HCT116 (cell line): ENCODE measurements at regions not wholly inside any gene's neighbourhood (a gene's known extent, or its start where the extent isn't known, plus 50 kb on each side); places are given as distances from the start of the nearest gene placed in this dataset.

Experiments used
- CEBPB ChIP-seq: IDR thresholded peaks from 2 replicates; pipeline ENCODE4 v1.6.1; 2012; ENCODE audit warnings: low read depth
- CTCF ChIP-seq, 3 experiments: fragments of 200-600 bp in 1 of 3; sonication (generic) in 1 of 3; IDR thresholded peaks in 2 of 3; conservative IDR thresholded peaks in 1 of 3; 2 replicates each; pipeline ENCODE4 v1.5.1; 2012 to 2017; ENCODE audit warnings: low read depth in 2 of 3, low read length in 2 of 3, antibody characterized with exemption in 1 of 3, borderline replicate concordance in 1 of 3, control low read depth in 1 of 3, mild to moderate bottlenecking in 1 of 3, mixed read lengths in 1 of 3, mixed run types in 1 of 3, moderate library complexity in 1 of 3; ENCODE audit not compliant: insufficient read depth in 1 of 3
- EZH2 ChIP-seq: fragments of 200-600 bp; sonication (generic); IDR thresholded peaks from 2 replicates; pipeline ENCODE4 v1.6.1; 2017; ENCODE audit warnings: antibody characterized with exemption, mixed run types
- EZH2phosphoT487 ChIP-seq: fragments of 200-600 bp; IDR thresholded peaks from 2 replicates; pipeline ENCODE4 v1.6.1; 2018; ENCODE audit warnings: antibody characterized with exemption, borderline replicate concordance
- POLR2A ChIP-seq: IDR thresholded peaks from 2 replicates; pipeline ENCODE4 v1.7.0; 2011; ENCODE audit warnings: borderline replicate concordance; ENCODE audit not compliant: insufficient read depth, insufficient read length; ENCODE audit errors: extremely low read depth

- no peak for TF ChIP-seq POLR2A
- TF ChIP-seq CTCF (IDR thresholded peaks at IDR 0.05 in 2 of 3, conservative IDR thresholded peaks at IDR 0.05 in 1 of 3; ENCODE audit: borderline replicate concordance in 1 of 3, insufficient read depth in 1 of 3, low read depth in 2 of 3, low read length in 2 of 3): no peak
- TF ChIP-seq CEBPB: no peak
- no peak for TF ChIP-seq EZH2phosphoT487
- TF ChIP-seq EZH2: no peak
Observed at GRCh38 chr11:30697032-30697431, 110.9 kb upstream of the MPPED2 start.
